Transverse colon (tissue), 4 donors: ENCODE measurements at regions not wholly inside any gene's neighbourhood (a gene's known extent, or its start where the extent isn't known, plus 50 kb on each side); places are given as distances from the start of the nearest gene placed in this dataset.

ENCODE experiments used
- DNase-seq: peaks from one replicate; pipeline ENCODE4 v3.0.0-alpha.2; 2019
- H3K27ac ChIP-seq, 4 donors: fragments of 200-600 bp; sonication (generic); 2 replicates each; pipeline ENCODE4 v1.5.1; 2016 to 2018; ENCODE audit warnings: inconsistent platforms in 4 of 4
- H3K27me3 ChIP-seq: fragments of 200-600 bp; sonication (generic); 2 replicates; pipeline ENCODE4 v1.5.1; 2017; ENCODE audit warnings: inconsistent platforms
- H3K36me3 ChIP-seq, 4 donors: fragments of 200-600 bp; sonication (generic); 2 replicates each; pipeline ENCODE4 v1.5.1; 2017 to 2019; ENCODE audit warnings: inconsistent platforms in 4 of 4
- H3K4me1 ChIP-seq, 4 donors: fragments of 200-600 bp; sonication (generic); 2 replicates each; pipeline ENCODE4 v1.5.1; 2017 to 2020; ENCODE audit warnings: inconsistent platforms in 4 of 4
- H3K4me3 ChIP-seq, 4 donors: fragments of 200-600 bp; sonication (generic); 1 replicate in 1 of 4; 2 replicates in 3 of 4; pipeline versions ENCODE4 v1.5.1 to v1.6.1; 2017 to 2019; ENCODE audit warnings: inconsistent platforms in 4 of 4
- H3K9me3 ChIP-seq, 2 donors: fragments of 200-600 bp; sonication (generic); 2 replicates each; pipeline ENCODE4 v1.5.1; 2017 to 2019; ENCODE audit warnings: inconsistent platforms in 2 of 2
- EP300 ChIP-seq: sonication (generic); formaldehyde crosslinking; IDR thresholded peaks from one replicate; pipeline ENCODE4 v1.6.1; 2017; ENCODE audit warnings: antibody characterized with exemption, low read depth
- POLR2A ChIP-seq: fragments of 450-650 bp; IDR thresholded peaks from one replicate; pipeline ENCODE4 v1.6.1; 2016; ENCODE audit warnings: antibody characterized with exemption, mild to moderate bottlenecking, moderate library complexity
- POLR2AphosphoS5 ChIP-seq, 3 donors: sonication (generic); formaldehyde crosslinking; IDR thresholded peaks; one replicate each; pipeline ENCODE4 v1.6.1; 2016; ENCODE audit warnings: antibody characterized with exemption in 3 of 3
- WGBS, 2 donors: methylation state at CpG; one replicate each; pipeline ENCODE4 v1.1.5; 2018; ENCODE audit warnings: low coverage in 1 of 2; 5-methylcytosine and 5-hydroxymethylcytosine counted together
- in situ Hi-C, 4 donors: fragments of 200-750 bp; cut with MboI; loops; one replicate each; pipeline versions ENCODE4 v1.15.0 to v1.15.1; 2017; ENCODE audit warnings: low sequenced_read_pairs in 3 of 4, low pct_ligation_motif_present in 1 of 4, low pct_unique_long_range_greater_than_20kb in 1 of 4
- intact Hi-C: fragments of 100-400 bp; cut with DNase I; formaldehyde crosslinking; loops from one replicate; pipeline ENCODE4 v1.15.1; 2023; ENCODE audit warnings: low total_unique reads
- TF ChIP-seq, protein P1 (sequence below), 5 experiments: fragments of 200-600 bp in 3 of 5; fragments of 450-650 bp in 2 of 5; sonication (generic) in 3 of 5; IDR thresholded peaks; 1 replicate in 2 of 5; 2 replicates in 3 of 5; pipeline ENCODE4 v1.5.1; 2016 to 2017; ENCODE audit warnings: antibody characterized with exemption in 5 of 5, inconsistent platforms in 3 of 5, mild to moderate bottlenecking in 2 of 5, moderate library complexity in 1 of 5

DNA sequence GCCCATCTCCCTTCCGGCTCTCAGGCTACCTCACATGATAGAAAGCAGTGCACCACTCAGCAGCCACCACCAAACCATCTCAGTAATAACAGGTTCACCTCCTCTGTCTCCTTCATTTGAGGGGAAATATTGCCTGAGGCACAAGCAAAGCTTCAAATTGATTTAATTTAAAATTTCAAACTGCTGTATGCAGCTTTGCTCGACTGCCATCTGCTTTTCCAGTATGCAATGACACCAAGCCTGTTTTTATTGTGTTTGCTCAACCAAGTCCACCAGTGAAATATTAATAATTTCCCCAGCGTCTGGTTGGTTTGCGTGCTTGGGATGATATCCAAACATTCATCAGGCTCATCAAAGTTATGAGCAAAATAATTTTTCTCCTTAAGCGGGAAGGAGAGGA lies 552.4 kb upstream of the DAB1 start:
- intact Hi-C loops (no loop called here), in situ Hi-C loops (no loop called here)
- H3K36me3 ChIP-seq = no peaks in the 10 kb centered on the region
- no peak for DNase-seq
- H3K4me1 ChIP-seq = no peaks in the 10 kb centered on the region
- no peaks in the 10 kb centered on the region for H3K9me3 ChIP-seq
- TF ChIP-seq, protein P1, sequence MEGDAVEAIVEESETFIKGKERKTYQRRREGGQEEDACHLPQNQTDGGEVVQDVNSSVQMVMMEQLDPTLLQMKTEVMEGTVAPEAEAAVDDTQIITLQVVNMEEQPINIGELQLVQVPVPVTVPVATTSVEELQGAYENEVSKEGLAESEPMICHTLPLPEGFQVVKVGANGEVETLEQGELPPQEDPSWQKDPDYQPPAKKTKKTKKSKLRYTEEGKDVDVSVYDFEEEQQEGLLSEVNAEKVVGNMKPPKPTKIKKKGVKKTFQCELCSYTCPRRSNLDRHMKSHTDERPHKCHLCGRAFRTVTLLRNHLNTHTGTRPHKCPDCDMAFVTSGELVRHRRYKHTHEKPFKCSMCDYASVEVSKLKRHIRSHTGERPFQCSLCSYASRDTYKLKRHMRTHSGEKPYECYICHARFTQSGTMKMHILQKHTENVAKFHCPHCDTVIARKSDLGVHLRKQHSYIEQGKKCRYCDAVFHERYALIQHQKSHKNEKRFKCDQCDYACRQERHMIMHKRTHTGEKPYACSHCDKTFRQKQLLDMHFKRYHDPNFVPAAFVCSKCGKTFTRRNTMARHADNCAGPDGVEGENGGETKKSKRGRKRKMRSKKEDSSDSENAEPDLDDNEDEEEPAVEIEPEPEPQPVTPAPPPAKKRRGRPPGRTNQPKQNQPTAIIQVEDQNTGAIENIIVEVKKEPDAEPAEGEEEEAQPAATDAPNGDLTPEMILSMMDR (IDR thresholded peaks at IDR 0.05) = no peak
- TF ChIP-seq POLR2AphosphoS5 (IDR thresholded peaks at IDR 0.05) = no peak
- TF ChIP-seq POLR2A = no peak
- no peak for TF ChIP-seq EP300
- H3K27ac ChIP-seq = no peak overlapping the region
- no peaks in the 10 kb centered on the region for H3K27me3 ChIP-seq
- H3K4me3 ChIP-seq = no peak overlapping the region
- 56 to 72% methylated on average over 3 to 5 of the region's 5 CpGs for WGBS, 2 donors

- DNase-seq = no peak
- 75 to 84% methylated on average over 5 of the region's 5 CpGs for WGBS, 2 donors
- no peaks in the 10 kb centered on the region for H3K27me3 ChIP-seq
- in situ Hi-C loops (no loop called here), intact Hi-C loops (no loop called here)
- no peak overlapping the region for H3K27ac ChIP-seq
- H3K9me3 ChIP-seq = no peaks in the 10 kb centered on the region
- H3K4me1 ChIP-seq = no peaks in the 10 kb centered on the region
- H3K36me3 ChIP-seq = no peaks in the 10 kb centered on the region
- TF ChIP-seq POLR2AphosphoS5 (IDR thresholded peaks at IDR 0.05) (no peak), POLR2A (no peak), EP300 (no peak)
- TF ChIP-seq, protein P1 (IDR thresholded peaks at IDR 0.05) = no peak
- no peak overlapping the region for H3K4me3 ChIP-seq
Measured at GRCh38 chr1:57968321-57968720, 544.5 kb upstream of the DAB1 start.

- 43 to 64% methylated on average over 1 to 3 of the region's 3 CpGs for WGBS, 2 donors
- no peak overlapping the region for H3K27ac ChIP-seq
- TF ChIP-seq, protein P1 (IDR thresholded peaks at IDR 0.05) = no peak
- TF ChIP-seq POLR2A (no peak), POLR2AphosphoS5 (IDR thresholded peaks at IDR 0.05) (no peak)
- H3K4me1 ChIP-seq = no peaks in the 10 kb centered on the region
- no peaks in the 10 kb centered on the region for H3K9me3 ChIP-seq
- no peaks in the 10 kb centered on the region for H3K27me3 ChIP-seq
- no peaks in the 10 kb centered on the region for H3K36me3 ChIP-seq
- H3K4me3 ChIP-seq = no peak overlapping the region
- no peak for DNase-seq
- intact Hi-C loops = no loop called here
- in situ Hi-C loops = no loop called here
Measured at GRCh38 chr1:57966751-57967406, 543.0 kb upstream of the DAB1 start.

GRCh38 chr1:57966340-57966739 lies 542.5 kb upstream of the DAB1 start:
- no peaks in the 10 kb centered on the region for H3K27me3 ChIP-seq
- DNase-seq = no peak
- in situ Hi-C loops (no loop called here), intact Hi-C loops (no loop called here)
- H3K36me3 ChIP-seq = no peaks in the 10 kb centered on the region
- H3K9me3 ChIP-seq = no peaks in the 10 kb centered on the region
- no peak overlapping the region for H3K4me3 ChIP-seq
- 58 to 61% methylated on average over 4 to 5 of the region's 5 CpGs for WGBS, 2 donors
- TF ChIP-seq, protein P1 (IDR thresholded peaks at IDR 0.05) = no peak
- TF ChIP-seq POLR2A (no peak), POLR2AphosphoS5 (IDR thresholded peaks at IDR 0.05) (no peak), EP300 (no peak)
- H3K27ac ChIP-seq = no peak overlapping the region
- no peaks in the 10 kb centered on the region for H3K4me1 ChIP-seq
